Ishikawa (cell line): ENCODE measurements at regions not wholly inside any gene's neighbourhood (a gene's known extent, or its start where the extent isn't known, plus 50 kb on each side); places are given as distances from the start of the nearest gene placed in this dataset.

Experiments
- CEBPB ChIP-seq: IDR thresholded peaks from 2 replicates; pipeline ENCODE4 v1.6.1; 2012
- CREB1 ChIP-seq: IDR thresholded peaks from 2 replicates; pipeline ENCODE4 v1.6.1; 2012; ENCODE audit warnings: low read depth
- EP300 ChIP-seq: IDR thresholded peaks from 2 replicates; pipeline ENCODE4 v1.6.1; 2012; ENCODE audit warnings: borderline replicate concordance
- FOXM1 ChIP-seq: IDR thresholded peaks from 2 replicates; pipeline ENCODE4 v1.6.1; 2012; ENCODE audit warnings: low read depth, borderline replicate concordance
- NFIC ChIP-seq: IDR thresholded peaks from 2 replicates; pipeline ENCODE4 v1.6.1; 2012
- RAD21 ChIP-seq: IDR thresholded peaks from 2 replicates; pipeline ENCODE4 v1.6.1; 2012; ENCODE audit warnings: low read depth
- TAF1 ChIP-seq: IDR thresholded peaks from 2 replicates; pipeline ENCODE4 v1.6.1; 2012; ENCODE audit warnings: low read depth, mild to moderate bottlenecking
- TCF12 ChIP-seq: IDR thresholded peaks from 2 replicates; pipeline ENCODE4 v1.6.1; 2012; ENCODE audit warnings: low read depth
- TEAD4 ChIP-seq: IDR thresholded peaks from 2 replicates; pipeline ENCODE4 v1.6.1; 2012
- YY1 ChIP-seq: IDR thresholded peaks from 2 replicates; pipeline ENCODE4 v1.6.1; 2012; ENCODE audit warnings: low read depth
- ZBTB7A ChIP-seq: IDR thresholded peaks from 2 replicates; pipeline ENCODE4 v1.6.1; 2012; ENCODE audit warnings: low read depth
- TF ChIP-seq, protein P1 (sequence below): IDR thresholded peaks from 2 replicates; pipeline ENCODE4 v1.6.1; 2012
- TF ChIP-seq, protein P2 (sequence below): IDR thresholded peaks from 2 replicates; pipeline ENCODE4 v1.6.1; 2012; ENCODE audit warnings: low read depth, mild to moderate bottlenecking
- TF ChIP-seq, protein P3 (sequence below): IDR thresholded peaks from 2 replicates; pipeline ENCODE4 v1.6.1; 2012

DNA sequence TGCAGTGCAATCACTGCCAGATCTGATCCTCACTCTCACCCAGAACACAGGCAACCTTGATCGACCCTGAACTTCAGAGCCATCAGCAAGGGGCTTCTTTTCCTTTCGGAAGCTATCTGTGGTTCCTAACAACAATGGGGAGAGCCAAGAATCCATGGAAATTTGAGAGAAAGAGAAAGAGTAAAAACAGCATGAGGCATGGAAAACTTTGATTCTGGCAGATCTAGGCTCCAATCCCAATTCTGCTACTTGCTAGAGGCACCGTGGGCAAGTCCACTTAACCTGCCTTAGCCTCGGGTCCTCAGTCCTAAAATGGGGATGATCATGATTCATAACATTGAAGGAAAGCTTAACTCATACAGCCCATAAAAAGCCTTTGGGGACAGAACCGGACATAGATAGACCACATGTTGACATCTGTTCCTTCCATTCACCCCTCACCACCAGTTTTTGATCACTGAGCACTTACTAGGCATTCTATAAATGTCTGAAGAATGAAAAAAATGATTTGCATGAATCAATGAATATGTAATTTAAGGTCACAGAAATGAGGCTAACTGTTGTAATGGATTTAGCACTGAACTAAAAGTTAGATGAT, 605.7 kb upstream of the CFAP20DC start:
- no peak for TF ChIP-seq FOXM1
- no peak for TF ChIP-seq ZBTB7A
- TF ChIP-seq, protein P1, sequence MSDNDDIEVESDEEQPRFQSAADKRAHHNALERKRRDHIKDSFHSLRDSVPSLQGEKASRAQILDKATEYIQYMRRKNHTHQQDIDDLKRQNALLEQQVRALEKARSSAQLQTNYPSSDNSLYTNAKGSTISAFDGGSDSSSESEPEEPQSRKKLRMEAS: no peak
- TF ChIP-seq, protein P2, sequence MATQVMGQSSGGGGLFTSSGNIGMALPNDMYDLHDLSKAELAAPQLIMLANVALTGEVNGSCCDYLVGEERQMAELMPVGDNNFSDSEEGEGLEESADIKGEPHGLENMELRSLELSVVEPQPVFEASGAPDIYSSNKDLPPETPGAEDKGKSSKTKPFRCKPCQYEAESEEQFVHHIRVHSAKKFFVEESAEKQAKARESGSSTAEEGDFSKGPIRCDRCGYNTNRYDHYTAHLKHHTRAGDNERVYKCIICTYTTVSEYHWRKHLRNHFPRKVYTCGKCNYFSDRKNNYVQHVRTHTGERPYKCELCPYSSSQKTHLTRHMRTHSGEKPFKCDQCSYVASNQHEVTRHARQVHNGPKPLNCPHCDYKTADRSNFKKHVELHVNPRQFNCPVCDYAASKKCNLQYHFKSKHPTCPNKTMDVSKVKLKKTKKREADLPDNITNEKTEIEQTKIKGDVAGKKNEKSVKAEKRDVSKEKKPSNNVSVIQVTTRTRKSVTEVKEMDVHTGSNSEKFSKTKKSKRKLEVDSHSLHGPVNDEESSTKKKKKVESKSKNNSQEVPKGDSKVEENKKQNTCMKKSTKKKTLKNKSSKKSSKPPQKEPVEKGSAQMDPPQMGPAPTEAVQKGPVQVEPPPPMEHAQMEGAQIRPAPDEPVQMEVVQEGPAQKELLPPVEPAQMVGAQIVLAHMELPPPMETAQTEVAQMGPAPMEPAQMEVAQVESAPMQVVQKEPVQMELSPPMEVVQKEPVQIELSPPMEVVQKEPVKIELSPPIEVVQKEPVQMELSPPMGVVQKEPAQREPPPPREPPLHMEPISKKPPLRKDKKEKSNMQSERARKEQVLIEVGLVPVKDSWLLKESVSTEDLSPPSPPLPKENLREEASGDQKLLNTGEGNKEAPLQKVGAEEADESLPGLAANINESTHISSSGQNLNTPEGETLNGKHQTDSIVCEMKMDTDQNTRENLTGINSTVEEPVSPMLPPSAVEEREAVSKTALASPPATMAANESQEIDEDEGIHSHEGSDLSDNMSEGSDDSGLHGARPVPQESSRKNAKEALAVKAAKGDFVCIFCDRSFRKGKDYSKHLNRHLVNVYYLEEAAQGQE: no peak
- no peak for TF ChIP-seq CREB1
- TF ChIP-seq RAD21: no peak
- no peak for TF ChIP-seq TEAD4
- TF ChIP-seq TAF1: no peak
- TF ChIP-seq YY1: no peak
- TF ChIP-seq EP300: no peak
- no peak for TF ChIP-seq CEBPB
- TF ChIP-seq TCF12: no peak
- TF ChIP-seq, protein P3, sequence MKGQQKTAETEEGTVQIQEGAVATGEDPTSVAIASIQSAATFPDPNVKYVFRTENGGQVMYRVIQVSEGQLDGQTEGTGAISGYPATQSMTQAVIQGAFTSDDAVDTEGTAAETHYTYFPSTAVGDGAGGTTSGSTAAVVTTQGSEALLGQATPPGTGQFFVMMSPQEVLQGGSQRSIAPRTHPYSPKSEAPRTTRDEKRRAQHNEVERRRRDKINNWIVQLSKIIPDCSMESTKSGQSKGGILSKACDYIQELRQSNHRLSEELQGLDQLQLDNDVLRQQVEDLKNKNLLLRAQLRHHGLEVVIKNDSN: no peak
- no peak for TF ChIP-seq NFIC
